Breast epithelium (tissue), 3 donors: ENCODE measurements at regions not wholly inside any gene's neighbourhood (a gene's known extent, or its start where the extent isn't known, plus 50 kb on each side); places are given as distances from the start of the nearest gene placed in this dataset.
"Not testable (repeated sequence)": the region's sequence is repeated elsewhere in the genome, so short reads cannot be mapped to it uniquely, and the experiment has no call there.

Experiments
- CTCF ChIP-seq, 3 donors: fragments of 450-650 bp; IDR thresholded peaks; one replicate each; pipeline ENCODE4 v1.5.1; 2016 to 2017; ENCODE audit warnings: antibody characterized with exemption in 3 of 3, mild to moderate bottlenecking in 3 of 3, moderate library complexity in 3 of 3
- POLR2A ChIP-seq: fragments of 450-650 bp; IDR thresholded peaks from one replicate; pipeline ENCODE4 v1.6.1; 2016; ENCODE audit warnings: antibody characterized with exemption, mild to moderate bottlenecking, moderate library complexity

GRCh38 chr2:187784138-187784537 lies 229.9 kb upstream of the TFPI start:
- TF ChIP-seq CTCF (IDR thresholded peaks at IDR 0.05); POLR2A: not testable (repeated sequence)
